ENCODE measurements at regions not wholly inside any gene's neighbourhood (a gene's known extent, or its start where the extent isn't known, plus 50 kb on each side); places are given as distances from the start of the nearest gene placed in this dataset.

DNA sequence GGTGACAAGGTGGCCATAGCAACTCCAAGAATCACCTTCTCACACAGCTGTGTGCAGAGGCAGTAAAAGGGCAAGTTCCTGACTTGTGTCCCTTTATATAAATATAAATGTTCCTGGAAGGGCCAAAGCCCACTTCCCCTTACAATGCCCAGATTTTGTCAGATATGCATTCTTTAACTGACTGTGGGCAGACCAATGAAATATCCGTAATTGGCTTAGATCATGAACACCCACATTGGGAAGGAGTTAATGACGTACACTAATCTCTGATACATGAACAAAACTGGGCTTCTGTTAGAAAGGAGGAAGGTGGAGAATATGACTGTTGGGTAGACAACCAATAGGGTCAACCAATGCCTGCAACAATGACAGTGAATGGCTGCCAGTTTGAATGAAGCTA, 397.2 kb upstream of the CLINT1 start:
- TF ChIP-seq ETV6 (conservative IDR thresholded peaks at IDR 0.05 in 1 of 2, IDR thresholded peaks at IDR 0.05 in 1 of 2; ENCODE audit: borderline replicate concordance in 1 of 2, low read depth in 1 of 2): no peak
- no peak for TF ChIP-seq RBBP5 (conservative IDR thresholded peaks at IDR 0.05)
- no peak for TF ChIP-seq SIX5 (IDR thresholded peaks at IDR 0.05; ENCODE audit: low read depth, low read length, severe bottlenecking)
- TF ChIP-seq, protein P1, sequence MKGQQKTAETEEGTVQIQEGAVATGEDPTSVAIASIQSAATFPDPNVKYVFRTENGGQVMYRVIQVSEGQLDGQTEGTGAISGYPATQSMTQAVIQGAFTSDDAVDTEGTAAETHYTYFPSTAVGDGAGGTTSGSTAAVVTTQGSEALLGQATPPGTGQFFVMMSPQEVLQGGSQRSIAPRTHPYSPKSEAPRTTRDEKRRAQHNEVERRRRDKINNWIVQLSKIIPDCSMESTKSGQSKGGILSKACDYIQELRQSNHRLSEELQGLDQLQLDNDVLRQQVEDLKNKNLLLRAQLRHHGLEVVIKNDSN (IDR thresholded peaks at IDR 0.05; ENCODE audit: borderline replicate concordance, extremely low read length, insufficient read depth, low read depth, low read length): no peak
- no peak for TF ChIP-seq STAT1 (conservative IDR thresholded peaks at IDR 0.05)
- no peak for TF ChIP-seq SMC3 (IDR thresholded peaks at IDR 0.05; ENCODE audit: borderline replicate concordance, low read length)
- TF ChIP-seq NRF1 (conservative IDR thresholded peaks at IDR 0.05; ENCODE audit: low read depth, low read length): no peak
- TF ChIP-seq, protein P2, sequence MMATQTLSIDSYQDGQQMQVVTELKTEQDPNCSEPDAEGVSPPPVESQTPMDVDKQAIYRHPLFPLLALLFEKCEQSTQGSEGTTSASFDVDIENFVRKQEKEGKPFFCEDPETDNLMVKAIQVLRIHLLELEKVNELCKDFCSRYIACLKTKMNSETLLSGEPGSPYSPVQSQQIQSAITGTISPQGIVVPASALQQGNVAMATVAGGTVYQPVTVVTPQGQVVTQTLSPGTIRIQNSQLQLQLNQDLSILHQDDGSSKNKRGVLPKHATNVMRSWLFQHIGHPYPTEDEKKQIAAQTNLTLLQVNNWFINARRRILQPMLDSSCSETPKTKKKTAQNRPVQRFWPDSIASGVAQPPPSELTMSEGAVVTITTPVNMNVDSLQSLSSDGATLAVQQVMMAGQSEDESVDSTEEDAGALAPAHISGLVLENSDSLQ (IDR thresholded peaks at IDR 0.05): no peak
- no peak for TF ChIP-seq YY1 (IDR thresholded peaks at IDR 0.05; ENCODE audit: low read depth, low read length)
- TF ChIP-seq EGR1 (IDR thresholded peaks at IDR 0.05; ENCODE audit: borderline replicate concordance in 1 of 2, low read depth in 2 of 2, low read length in 2 of 2): no peak
- no peak for TF ChIP-seq CBX5 (IDR thresholded peaks at IDR 0.05; ENCODE audit: low read depth)
- TF ChIP-seq TCF7 (IDR thresholded peaks at IDR 0.05; ENCODE audit: borderline replicate concordance): no peak
- TF ChIP-seq SUPT20H (IDR thresholded peaks at IDR 0.05; ENCODE audit: borderline replicate concordance, control insufficient read depth, low read depth, low read length): no peak
- no peak for DNase-seq (ENCODE audit: low read depth, low spot score)
- WGBS (ENCODE audit: insufficient coverage, insufficient replicate concordance, low lambda C conversion rate, missing lambda C conversion rate): 79% methylated on average over 2 of the region's 2 CpGs
- Histone ChIP-seq H3K36me3 (ENCODE audit: control insufficient read depth in 2 of 2, insufficient read depth in 2 of 2, low read length in 1 of 2) (no peaks in the 10 kb centered on the region), H3K27ac (ENCODE audit: control insufficient read depth, insufficient read depth) (no peak overlapping the region), H3K4me3 (no peak overlapping the region), H3K79me2 (ENCODE audit: control insufficient read depth, insufficient read depth, low read length) (no peaks in the 10 kb centered on the region), H3K9ac (ENCODE audit: control insufficient read depth, insufficient read depth, low read length) (no peak overlapping the region), H4K20me1 (ENCODE audit: control insufficient read depth, insufficient read depth) (no peaks in the 10 kb centered on the region), H3K4me1 (ENCODE audit: control insufficient read depth, insufficient read depth, low read length) (no peaks in the 10 kb centered on the region), H3K27me3 (replicated peaks in 1 of 2; ENCODE audit: control insufficient read depth in 2 of 2, insufficient read depth in 2 of 2, low read length in 1 of 2) (no peaks in the 10 kb centered on the region; a peak in 1 of 4 replicates), H2AFZ (ENCODE audit: control insufficient read depth, low read depth, low read length) (no peak overlapping the region), H3K4me2 (ENCODE audit: control insufficient read depth, insufficient read depth) (no peak overlapping the region), H3K9me3 (replicated peaks; ENCODE audit: control insufficient read depth, insufficient read depth, low read length) (no peaks in the 10 kb centered on the region)
- no TSS peak for BruUV-seq (replicated peaks)
- ChIA-PET SMC1A (ENCODE audit: uncharacterized antibody, unreplicated experiment) (interaction anchor here (0.6 to 1.4 kb wide), 3 partner anchors 10 to 136 kb away, joined by 3 to 4 read pairs (median 3); no protein-coding TSS in a partner anchor), CTCF (interaction anchor here (0.6 to 1.9 kb wide), 3 partner anchors 21 to 82 kb away, joined by 3 to 4 read pairs (median 3); no protein-coding TSS in a partner anchor), POLR2A (no interaction called here), RAD21 (ENCODE audit: unreplicated experiment) (no interaction called here)
- intact Hi-C loops (cut with micrococcal nuclease; ENCODE audit: unreplicated experiment) (no loop called here), in situ Hi-C loops (cut with MboI) (no loop called here)
- no peak for FAIRE-seq
- ATAC-seq: no peak
